Trophoblast cell (in vitro differentiated cells and primary cell): ENCODE measurements at regions not wholly inside any gene's neighbourhood (a gene's known extent, or its start where the extent isn't known, plus 50 kb on each side); places are given as distances from the start of the nearest gene placed in this dataset.

ENCODE experiments used
- DNase-seq, 2 donors: peaks; one replicate each; pipeline ENCODE4 v3.0.0-alpha.2; 2016
- H2AFZ ChIP-seq: 2 replicates; pipeline ENCODE4 v1.6.1; 2013; ENCODE audit warnings: low read length, moderate library complexity, mild to moderate bottlenecking; ENCODE audit not compliant: insufficient read depth, poor library complexity
- H2AK5ac ChIP-seq: 2 replicates; pipeline ENCODE4 v1.6.1; 2013; ENCODE audit warnings: mild to moderate bottlenecking, low read length
- H2BK120ac ChIP-seq: 2 replicates; pipeline ENCODE4 v1.6.1; 2013; ENCODE audit warnings: low read length, mild to moderate bottlenecking, moderate library complexity; ENCODE audit not compliant: insufficient read depth, poor library complexity
- H2BK12ac ChIP-seq: 2 replicates; pipeline ENCODE4 v1.6.1; 2013; ENCODE audit warnings: mild to moderate bottlenecking, low read length, moderate library complexity
- H2BK5ac ChIP-seq: 2 replicates; pipeline ENCODE4 v1.6.1; 2013; ENCODE audit warnings: low read length, low read depth, moderate library complexity, mild to moderate bottlenecking; ENCODE audit not compliant: poor library complexity
- H3K14ac ChIP-seq: 2 replicates; pipeline ENCODE4 v1.6.1; 2013; ENCODE audit warnings: mild to moderate bottlenecking, low read length
- H3K18ac ChIP-seq: 2 replicates; pipeline ENCODE4 v1.6.1; 2013; ENCODE audit warnings: mild to moderate bottlenecking, low read length
- H3K23ac ChIP-seq: 2 replicates; pipeline ENCODE4 v1.6.1; 2013; ENCODE audit warnings: low read length
- H3K27ac ChIP-seq: 2 replicates; pipeline ENCODE4 v1.5.1; 2013; ENCODE audit warnings: low read depth, mild to moderate bottlenecking, inconsistent platforms, low read length, moderate library complexity
- H3K27me3 ChIP-seq: 2 replicates; pipeline ENCODE4 v1.6.1; 2013; ENCODE audit warnings: inconsistent platforms, mild to moderate bottlenecking, low read length, moderate library complexity; ENCODE audit not compliant: insufficient read depth
- H3K36me3 ChIP-seq, 2 experiments: 1 replicate in 1 of 2; 2 replicates in 1 of 2; pipeline ENCODE4 v1.6.1; 2013; ENCODE audit warnings: low read length in 2 of 2, mild to moderate bottlenecking in 2 of 2, moderate library complexity in 1 of 2; ENCODE audit not compliant: insufficient read depth in 2 of 2, control insufficient read depth in 1 of 2
- H3K4ac ChIP-seq: 2 replicates; pipeline ENCODE4 v1.6.1; 2013; ENCODE audit warnings: low read depth, mild to moderate bottlenecking, low read length, moderate library complexity
- H3K4me1 ChIP-seq, 2 experiments: 1 replicate in 1 of 2; 2 replicates in 1 of 2; pipeline ENCODE4 v1.6.1; 2013; ENCODE audit warnings: low read length in 2 of 2, mild to moderate bottlenecking in 2 of 2, moderate library complexity in 1 of 2; ENCODE audit not compliant: insufficient read depth in 2 of 2, control insufficient read depth in 1 of 2
- H3K4me2 ChIP-seq: 2 replicates; pipeline ENCODE4 v1.6.1; 2013; ENCODE audit warnings: inconsistent platforms, mild to moderate bottlenecking, low read length, moderate library complexity
- H3K4me3 ChIP-seq: 2 replicates; pipeline ENCODE4 v1.5.1; 2013; ENCODE audit warnings: mild to moderate bottlenecking, low read depth, low read length, inconsistent platforms
- H3K79me1 ChIP-seq: one replicate; pipeline ENCODE4 v1.6.1; 2013; ENCODE audit warnings: low read length
- H3K79me2 ChIP-seq: 2 replicates; pipeline ENCODE4 v1.6.1; 2013; ENCODE audit warnings: low read length, mild to moderate bottlenecking; ENCODE audit not compliant: control insufficient read depth, insufficient read depth, poor library complexity
- H3K9ac ChIP-seq: 2 replicates; pipeline ENCODE4 v1.6.1; 2013; ENCODE audit warnings: mild to moderate bottlenecking, low read length
- H3K9me3 ChIP-seq: 2 replicates; pipeline ENCODE4 v1.6.1; 2013; ENCODE audit warnings: low read depth, mild to moderate bottlenecking, control low read depth, inconsistent platforms, low read length; ENCODE audit not compliant: insufficient read depth
- H4K12ac ChIP-seq: 2 replicates; pipeline ENCODE4 v1.6.1; 2013; ENCODE audit warnings: low read depth, mild to moderate bottlenecking, low read length, moderate library complexity
- H4K8ac ChIP-seq: 2 replicates; pipeline ENCODE4 v1.6.1; 2013; ENCODE audit warnings: low read depth, mild to moderate bottlenecking, low read length, moderate library complexity
- H4K91ac ChIP-seq: one replicate; pipeline ENCODE4 v1.6.1; 2013; ENCODE audit warnings: low read depth, mild to moderate bottlenecking, low read length, moderate library complexity
- WGBS: extraction: QIAGEN DNeasy Blood & Tissue Kit; methylation state at CpG from one replicate; pipeline ENCODE4 v1.1.7; 2013; ENCODE audit warnings: missing lambda C conversion rate; ENCODE audit not compliant: insufficient read length, insufficient coverage; ENCODE audit errors: extremely low coverage; 5-methylcytosine and 5-hydroxymethylcytosine counted together

GRCh38 chr5:39869396-39869795 lies 444.6 kb upstream of the DAB2 start:
- no peak overlapping the region for H2BK12ac ChIP-seq
- H2AFZ ChIP-seq: no peak overlapping the region
- H3K36me3 ChIP-seq: no peaks in the 10 kb centered on the region
- H3K14ac ChIP-seq: no peak overlapping the region
- no peak overlapping the region for H4K91ac ChIP-seq
- no peaks in the 10 kb centered on the region for H3K4me1 ChIP-seq
- no peak overlapping the region for H3K23ac ChIP-seq
- no peak overlapping the region for H4K12ac ChIP-seq
- H2BK5ac ChIP-seq: no peak overlapping the region
- H3K79me1 ChIP-seq: no peaks in the 10 kb centered on the region
- H3K9me3 ChIP-seq: no peaks in the 10 kb centered on the region
- no peak overlapping the region for H3K9ac ChIP-seq
- no peaks in the 10 kb centered on the region for H3K79me2 ChIP-seq
- H3K18ac ChIP-seq: no peak overlapping the region
- no peak overlapping the region for H3K4me2 ChIP-seq
- no peak for DNase-seq
- H3K27me3 ChIP-seq: no peaks in the 10 kb centered on the region
- H4K8ac ChIP-seq: no peak overlapping the region
- no peak overlapping the region for H2AK5ac ChIP-seq
- H3K4ac ChIP-seq: no peak overlapping the region
- no peak overlapping the region for H3K27ac ChIP-seq
- no peak overlapping the region for H2BK120ac ChIP-seq
- no peak overlapping the region for H3K4me3 ChIP-seq
- WGBS: no CpG with 5 or more reads among the region's 1 CpG

- Histone ChIP-seq H3K27ac (no peak overlapping the region), H3K4me2 (no peak overlapping the region), H4K8ac (no peak overlapping the region), H2BK120ac (no peak overlapping the region), H2BK5ac (no peak overlapping the region), H3K18ac (no peak overlapping the region), H2AFZ (no peak overlapping the region), H3K79me1 (no peaks in the 10 kb centered on the region), H3K4me3 (no peak overlapping the region), H3K36me3 (no peaks in the 10 kb centered on the region), H2BK12ac (no peak overlapping the region), H3K27me3 (no peaks in the 10 kb centered on the region), H2AK5ac (no peak overlapping the region), H3K4ac (no peak overlapping the region), H3K4me1 (no peaks in the 10 kb centered on the region), H3K23ac (no peak overlapping the region), H4K12ac (no peak overlapping the region), H3K79me2 (no peaks in the 10 kb centered on the region), H3K9ac (no peak overlapping the region), H3K9me3 (no peaks in the 10 kb centered on the region), H3K14ac (no peak overlapping the region), H4K91ac (no peak overlapping the region)
- peak in 1 of 2 donors; percentile 6 for DNase-seq
Observed at GRCh38 chr5:39867923-39868322, 443.1 kb upstream of the DAB2 start.

GRCh38 chr5:39863926-39864552 lies 439.3 kb upstream of the DAB2 start:
- no peaks in the 10 kb centered on the region for H3K79me1 ChIP-seq
- no peak overlapping the region for H3K4me3 ChIP-seq
- H2AK5ac ChIP-seq: no peak overlapping the region
- H3K4ac ChIP-seq: no peak overlapping the region
- no peak overlapping the region for H3K4me2 ChIP-seq
- no CpG with 5 or more reads among the region's 7 CpGs for WGBS
- no peaks in the 10 kb centered on the region for H3K4me1 ChIP-seq
- H2BK5ac ChIP-seq: no peak overlapping the region
- no peak for DNase-seq
- no peak overlapping the region for H3K9ac ChIP-seq
- H3K36me3 ChIP-seq: no peaks in the 10 kb centered on the region
- H3K27ac ChIP-seq: no peak overlapping the region
- H4K91ac ChIP-seq: no peak overlapping the region
- no peaks in the 10 kb centered on the region for H3K9me3 ChIP-seq
- H4K12ac ChIP-seq: no peak overlapping the region
- no peak overlapping the region for H2AFZ ChIP-seq
- H3K18ac ChIP-seq: no peak overlapping the region
- no peak overlapping the region for H2BK120ac ChIP-seq
- H3K14ac ChIP-seq: no peak overlapping the region
- no peak overlapping the region for H4K8ac ChIP-seq
- no peaks in the 10 kb centered on the region for H3K27me3 ChIP-seq
- no peak overlapping the region for H2BK12ac ChIP-seq
- no peak overlapping the region for H3K23ac ChIP-seq
- no peaks in the 10 kb centered on the region for H3K79me2 ChIP-seq

GRCh38 chr5:39857041-39857440 lies 432.3 kb upstream of the DAB2 start:
- H3K4me3 ChIP-seq: no peak overlapping the region
- H4K8ac ChIP-seq: no peak overlapping the region
- H3K27ac ChIP-seq: no peak overlapping the region
- no peak overlapping the region for H4K12ac ChIP-seq
- no peaks in the 10 kb centered on the region for H3K79me2 ChIP-seq
- H3K4ac ChIP-seq: no peak overlapping the region
- H4K91ac ChIP-seq: no peak overlapping the region
- H3K23ac ChIP-seq: no peak overlapping the region
- H3K27me3 ChIP-seq: no peaks in the 10 kb centered on the region
- no peak for DNase-seq
- H2BK120ac ChIP-seq: no peak overlapping the region
- no peak overlapping the region for H2AFZ ChIP-seq
- H3K9me3 ChIP-seq: no peaks in the 10 kb centered on the region
- no CpG with 5 or more reads among the region's 3 CpGs for WGBS
- H3K14ac ChIP-seq: no peak overlapping the region
- H3K36me3 ChIP-seq: no peaks in the 10 kb centered on the region
- no peak overlapping the region for H2BK12ac ChIP-seq
- H3K9ac ChIP-seq: no peak overlapping the region
- no peaks in the 10 kb centered on the region for H3K4me1 ChIP-seq
- H3K18ac ChIP-seq: no peak overlapping the region
- no peaks in the 10 kb centered on the region for H3K79me1 ChIP-seq
- no peak overlapping the region for H2AK5ac ChIP-seq
- no peak overlapping the region for H2BK5ac ChIP-seq
- no peak overlapping the region for H3K4me2 ChIP-seq
